IMR-90 (cell line): ENCODE measurements at regions not wholly inside any gene's neighbourhood (a gene's known extent, or its start where the extent isn't known, plus 50 kb on each side); places are given as distances from the start of the nearest gene placed in this dataset.

ENCODE experiments used
- ATAC-seq: fragments of 200-7000 bp; cut with Tn5 transposase; 2 replicates; pipeline ENCODE4 v1.9.1; 2020; ENCODE audit warnings: low read depth, mild to moderate bottlenecking, moderate library complexity
- BruUV-seq: library from RNA; stranded (reverse); fragments of 400-500 nt; replicated peaks from 2 replicates; lab custom pipeline; 2021; lab: Mats Ljungman, UMichigan
- CTCF ChIA-PET: fragments of 300-600 bp; formaldehyde crosslinking; extraction: SDS; loops from one replicate; lab custom pipeline; 2021; ENCODE audit warnings: antibody characterized with exemption; lab: Yijun Ruan, JAX
- POLR2A ChIA-PET: fragments of 300-600 bp; sonication (Branson Sonifier 250); formaldehyde crosslinking; loops from one replicate; lab custom pipeline; 2022; ENCODE audit warnings: antibody characterized with exemption; ENCODE audit not compliant: unreplicated experiment; lab: Charles Lee
- DNase-seq: peaks from one replicate; pipeline ENCODE4 v3.0.0; 2013
- H2AFZ ChIP-seq: replicated peaks from 2 replicates; pipeline ENCODE3; 2013; ENCODE audit warnings: low read length, mild to moderate bottlenecking; ENCODE audit not compliant: poor library complexity
- H2AK5ac ChIP-seq: 2 replicates; pipeline ENCODE4 v1.6.1; 2013; ENCODE audit warnings: low read depth, low read length, inconsistent platforms
- H2AK9ac ChIP-seq: replicated peaks from 2 replicates; pipeline ENCODE3; 2013; ENCODE audit warnings: mild to moderate bottlenecking, low read depth, low read length, moderate library complexity; ENCODE audit not compliant: poor library complexity
- H2BK120ac ChIP-seq: 2 replicates; pipeline ENCODE4 v1.6.1; 2013; ENCODE audit warnings: low read depth, low read length, inconsistent platforms
- H2BK15ac ChIP-seq: 3 replicates; pipeline ENCODE4 v1.6.1; 2013; ENCODE audit warnings: low read depth, low read length, inconsistent platforms
- H2BK20ac ChIP-seq: 2 replicates; pipeline ENCODE4 v1.6.1; 2013; ENCODE audit warnings: low read depth, mild to moderate bottlenecking, inconsistent platforms, low read length, moderate library complexity
- H2BK5ac ChIP-seq: 2 replicates; pipeline ENCODE4 v1.6.1; 2013; ENCODE audit warnings: mild to moderate bottlenecking, low read depth, low read length, inconsistent platforms; ENCODE audit not compliant: poor library complexity, severe bottlenecking
- H3K14ac ChIP-seq: replicated peaks from 2 replicates; pipeline ENCODE4 v1.6.1; 2013; ENCODE audit warnings: low read depth, low read length, inconsistent platforms
- H3K18ac ChIP-seq: 2 replicates; pipeline ENCODE4 v1.6.1; 2013; ENCODE audit warnings: low read depth, low read length, control low read depth
- H3K23ac ChIP-seq: 2 replicates; pipeline ENCODE4 v1.6.1; 2013; ENCODE audit warnings: low read depth, low read length, inconsistent platforms
- H3K27ac ChIP-seq: 2 replicates; pipeline ENCODE4 v1.5.1; 2013; ENCODE audit warnings: mild to moderate bottlenecking, control low read depth, low read length; ENCODE audit not compliant: insufficient read depth
- H3K27me3 ChIP-seq: 2 replicates; pipeline ENCODE4 v1.6.1; 2013; ENCODE audit warnings: low read length; ENCODE audit not compliant: control insufficient read depth, insufficient read depth
- H3K36me3 ChIP-seq: 2 replicates; pipeline ENCODE4 v1.6.1; 2013; ENCODE audit warnings: low read length, mixed read lengths; ENCODE audit not compliant: control insufficient read depth, insufficient read depth
- H3K4ac ChIP-seq: 2 replicates; pipeline ENCODE4 v1.6.1; 2013; ENCODE audit warnings: low read depth, low read length, inconsistent platforms
- H3K4me1 ChIP-seq: 2 replicates; pipeline ENCODE4 v1.6.1; 2013; ENCODE audit warnings: low read length, mixed read lengths; ENCODE audit not compliant: control insufficient read depth, insufficient read depth
- H3K4me2 ChIP-seq: 2 replicates; pipeline ENCODE4 v1.6.1; 2013; ENCODE audit warnings: low read depth, mild to moderate bottlenecking, control low read depth, low read length, moderate library complexity
- H3K4me3 ChIP-seq: 2 replicates; pipeline ENCODE4 v1.5.1; 2013; ENCODE audit warnings: low read depth, mild to moderate bottlenecking, control low read depth, low read length, moderate library complexity; ENCODE audit not compliant: insufficient read depth
- H3K56ac ChIP-seq: 2 replicates; pipeline ENCODE4 v1.6.1; 2013; ENCODE audit warnings: low read length, inconsistent platforms; ENCODE audit not compliant: insufficient read depth; ENCODE audit errors: extremely low read depth
- H3K79me1 ChIP-seq, 2 experiments: 2 replicates each; pipeline ENCODE4 v1.6.1; 2013; ENCODE audit warnings: low read length in 2 of 2, inconsistent platforms in 1 of 2, low read depth in 1 of 2
- H3K9ac ChIP-seq: 2 replicates; pipeline ENCODE4 v1.6.1; 2013; ENCODE audit warnings: low read depth, low read length, control low read depth
- H3K9me1 ChIP-seq: 2 replicates; pipeline ENCODE4 v1.6.1; 2013; ENCODE audit warnings: low read length, inconsistent platforms; ENCODE audit not compliant: insufficient read depth
- H3K9me3 ChIP-seq: 2 replicates; pipeline ENCODE4 v1.6.1; 2013; ENCODE audit warnings: low read length; ENCODE audit not compliant: control insufficient read depth, insufficient read depth
- H4K20me1 ChIP-seq: 2 replicates; pipeline ENCODE4 v1.6.1; 2013; ENCODE audit warnings: low read length, inconsistent platforms; ENCODE audit not compliant: insufficient read depth
- H4K5ac ChIP-seq: 2 replicates; pipeline ENCODE4 v1.6.1; 2013; ENCODE audit warnings: mild to moderate bottlenecking, low read depth, low read length, control low read depth
- H4K8ac ChIP-seq, 2 experiments: 2 replicates each; pipeline ENCODE4 v1.6.1; 2013; ENCODE audit warnings: low read depth in 2 of 2, low read length in 2 of 2, control low read depth in 1 of 2, inconsistent platforms in 1 of 2
- H4K91ac ChIP-seq: 2 replicates; pipeline ENCODE4 v1.6.1; 2013; ENCODE audit warnings: low read depth, low read length, inconsistent platforms; ENCODE audit not compliant: insufficient read depth
- BHLHE40 ChIP-seq: fragments of 150-350 bp; IDR thresholded peaks from 2 replicates; pipeline ENCODE4 v1.6.1; 2016; ENCODE audit warnings: mild to moderate bottlenecking, low read depth, low read length
- CEBPB ChIP-seq: IDR thresholded peaks from 2 replicates; pipeline ENCODE4 v1.6.1; 2012; ENCODE audit warnings: low read depth, low read length, improper control_type of control experiment
- CHD1 ChIP-seq: IDR thresholded peaks from 2 replicates; pipeline ENCODE4 v1.6.1; 2012; ENCODE audit warnings: low read depth, low read length, improper control_type of control experiment
- FOS ChIP-seq: fragments of 150-350 bp; IDR thresholded peaks from 2 replicates; pipeline ENCODE4 v1.6.1; 2016; ENCODE audit warnings: low read depth, low read length
- MAFK ChIP-seq: IDR thresholded peaks from 2 replicates; pipeline ENCODE4 v1.6.1; 2012; ENCODE audit warnings: low read depth, low read length, improper control_type of control experiment
- MAZ ChIP-seq: IDR thresholded peaks from 2 replicates; pipeline ENCODE4 v1.6.1; 2012; ENCODE audit warnings: low read depth, mild to moderate bottlenecking, low read length, improper control_type of control experiment, moderate library complexity, borderline replicate concordance
- MXI1 ChIP-seq: IDR thresholded peaks from 2 replicates; pipeline ENCODE4 v1.6.1; 2012; ENCODE audit warnings: low read depth, mild to moderate bottlenecking, low read length, moderate library complexity, borderline replicate concordance
- NFE2L2 ChIP-seq: fragments of 150-350 bp; IDR thresholded peaks from 2 replicates; pipeline ENCODE4 v1.6.1; 2016; ENCODE audit warnings: low read depth, mild to moderate bottlenecking, low read length
- POLR2A ChIP-seq: IDR thresholded peaks from 2 replicates; pipeline ENCODE4 v1.6.1; 2012; ENCODE audit warnings: mild to moderate bottlenecking, low read depth, low read length
- RAD21 ChIP-seq: IDR thresholded peaks from 2 replicates; pipeline ENCODE4 v1.6.1; 2012; ENCODE audit warnings: low read length, improper control_type of control experiment
- RCOR1 ChIP-seq: IDR thresholded peaks from 2 replicates; pipeline ENCODE4 v1.6.1; 2012; ENCODE audit warnings: mild to moderate bottlenecking, low read length, improper control_type of control experiment; ENCODE audit not compliant: insufficient replicate concordance
- RFX5 ChIP-seq: IDR thresholded peaks from 2 replicates; pipeline ENCODE4 v1.8.0; 2012; ENCODE audit warnings: low read depth, mild to moderate bottlenecking, low read length, moderate library complexity
- SMC3 ChIP-seq: fragments of 150-350 bp; IDR thresholded peaks from 2 replicates; pipeline ENCODE4 v1.6.1; 2016; ENCODE audit warnings: low read depth, mild to moderate bottlenecking, antibody characterized with exemption, low read length, moderate library complexity
- WGBS, 2 experiments: methylation state at CpG; one replicate each; pipeline versions ENCODE4 v1.1.5 to v1.1.7; 2013; ENCODE audit warnings: missing lambda C conversion rate in 2 of 2; ENCODE audit not compliant: insufficient read length in 1 of 2; ENCODE audit errors: extremely low coverage in 2 of 2; 5-methylcytosine and 5-hydroxymethylcytosine counted together
- dilution Hi-C: fragments of 300-500 bp; cut with HindIII; formaldehyde crosslinking; loops from one replicate; pipeline ENCODE4 v1.14.3; 2018; ENCODE audit warnings: low sequenced_read_pairs; ENCODE audit not compliant: unreplicated experiment
- in situ Hi-C: fragments of 300-500 bp; cut with MboI; formaldehyde crosslinking; loops from 3 replicates; pipeline ENCODE4 v1.14.3; 2019; ENCODE audit warnings: low sequenced_read_pairs, inconsistent platforms, mixed read lengths
- intact Hi-C: fragments of 100-400 bp; cut with micrococcal nuclease; formaldehyde crosslinking; loops from 2 replicates; pipeline ENCODE4 v1.10.0; 2022
- TF ChIP-seq, protein P1 (sequence below): conservative IDR thresholded peaks from 2 replicates; pipeline ENCODE4 v1.5.1; 2012; ENCODE audit warnings: mild to moderate bottlenecking, low read depth, low read length, improper control_type of control experiment
- TF ChIP-seq, protein P2 (sequence below): fragments of 150-350 bp; IDR thresholded peaks from 2 replicates; pipeline ENCODE4 v1.6.1; 2016; ENCODE audit warnings: low read depth, mild to moderate bottlenecking, low read length, moderate library complexity, borderline replicate concordance
- TF ChIP-seq, protein P3 (sequence below): fragments of 150-350 bp; IDR thresholded peaks from 2 replicates; pipeline ENCODE4 v1.6.1; 2017; ENCODE audit warnings: mild to moderate bottlenecking, antibody characterized with exemption, low read length, low read depth

GRCh38 chr18:38616306-38616705 is 1050.7 kb upstream of the CELF4 start:
- H4K5ac ChIP-seq = no peak overlapping the region
- H3K79me1 ChIP-seq = no peaks in the 10 kb centered on the region
- in situ Hi-C loops = no loop called here
- H3K9ac ChIP-seq = no peak overlapping the region
- H4K20me1 ChIP-seq = no peaks in the 10 kb centered on the region
- H2BK5ac ChIP-seq = no peak overlapping the region
- no peaks in the 10 kb centered on the region for H3K9me1 ChIP-seq
- no peak overlapping the region for H3K56ac ChIP-seq
- no peak overlapping the region for H2AK5ac ChIP-seq
- POLR2A ChIA-PET = no interaction called here
- no peak overlapping the region for H3K18ac ChIP-seq
- H3K14ac ChIP-seq = no peak overlapping the region
- H3K4me1 ChIP-seq = no peaks in the 10 kb centered on the region
- DNase-seq (no peak), ATAC-seq (no peak)
- H3K23ac ChIP-seq = no peak overlapping the region
- H2BK15ac ChIP-seq = no peak overlapping the region
- no peak overlapping the region for H3K4ac ChIP-seq
- H3K4me3 ChIP-seq = no peak overlapping the region
- no peaks in the 10 kb centered on the region; the same call in 1 of the 2 replicates for H3K9me3 ChIP-seq
- H4K91ac ChIP-seq = no peak overlapping the region
- WGBS, 2 experiments = no CpG with 5 or more reads among the region's 4 CpGs
- H3K4me2 ChIP-seq = no peak overlapping the region
- H2AK9ac ChIP-seq = no peak overlapping the region
- H2BK20ac ChIP-seq = no peak overlapping the region
- TF ChIP-seq MAZ (no peak), NFE2L2 (no peak), BHLHE40 (no peak), MAFK (no peak), RCOR1 (no peak), POLR2A (no peak), FOS (no peak), RAD21 (no peak), CEBPB (no peak), RFX5 (no peak), CHD1 (no peak), SMC3 (no peak), MXI1 (no peak)
- TF ChIP-seq, protein P1, sequence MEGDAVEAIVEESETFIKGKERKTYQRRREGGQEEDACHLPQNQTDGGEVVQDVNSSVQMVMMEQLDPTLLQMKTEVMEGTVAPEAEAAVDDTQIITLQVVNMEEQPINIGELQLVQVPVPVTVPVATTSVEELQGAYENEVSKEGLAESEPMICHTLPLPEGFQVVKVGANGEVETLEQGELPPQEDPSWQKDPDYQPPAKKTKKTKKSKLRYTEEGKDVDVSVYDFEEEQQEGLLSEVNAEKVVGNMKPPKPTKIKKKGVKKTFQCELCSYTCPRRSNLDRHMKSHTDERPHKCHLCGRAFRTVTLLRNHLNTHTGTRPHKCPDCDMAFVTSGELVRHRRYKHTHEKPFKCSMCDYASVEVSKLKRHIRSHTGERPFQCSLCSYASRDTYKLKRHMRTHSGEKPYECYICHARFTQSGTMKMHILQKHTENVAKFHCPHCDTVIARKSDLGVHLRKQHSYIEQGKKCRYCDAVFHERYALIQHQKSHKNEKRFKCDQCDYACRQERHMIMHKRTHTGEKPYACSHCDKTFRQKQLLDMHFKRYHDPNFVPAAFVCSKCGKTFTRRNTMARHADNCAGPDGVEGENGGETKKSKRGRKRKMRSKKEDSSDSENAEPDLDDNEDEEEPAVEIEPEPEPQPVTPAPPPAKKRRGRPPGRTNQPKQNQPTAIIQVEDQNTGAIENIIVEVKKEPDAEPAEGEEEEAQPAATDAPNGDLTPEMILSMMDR = no peak
- TF ChIP-seq, protein P2, sequence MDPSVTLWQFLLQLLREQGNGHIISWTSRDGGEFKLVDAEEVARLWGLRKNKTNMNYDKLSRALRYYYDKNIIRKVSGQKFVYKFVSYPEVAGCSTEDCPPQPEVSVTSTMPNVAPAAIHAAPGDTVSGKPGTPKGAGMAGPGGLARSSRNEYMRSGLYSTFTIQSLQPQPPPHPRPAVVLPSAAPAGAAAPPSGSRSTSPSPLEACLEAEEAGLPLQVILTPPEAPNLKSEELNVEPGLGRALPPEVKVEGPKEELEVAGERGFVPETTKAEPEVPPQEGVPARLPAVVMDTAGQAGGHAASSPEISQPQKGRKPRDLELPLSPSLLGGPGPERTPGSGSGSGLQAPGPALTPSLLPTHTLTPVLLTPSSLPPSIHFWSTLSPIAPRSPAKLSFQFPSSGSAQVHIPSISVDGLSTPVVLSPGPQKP = no peak
- TF ChIP-seq, protein P3, sequence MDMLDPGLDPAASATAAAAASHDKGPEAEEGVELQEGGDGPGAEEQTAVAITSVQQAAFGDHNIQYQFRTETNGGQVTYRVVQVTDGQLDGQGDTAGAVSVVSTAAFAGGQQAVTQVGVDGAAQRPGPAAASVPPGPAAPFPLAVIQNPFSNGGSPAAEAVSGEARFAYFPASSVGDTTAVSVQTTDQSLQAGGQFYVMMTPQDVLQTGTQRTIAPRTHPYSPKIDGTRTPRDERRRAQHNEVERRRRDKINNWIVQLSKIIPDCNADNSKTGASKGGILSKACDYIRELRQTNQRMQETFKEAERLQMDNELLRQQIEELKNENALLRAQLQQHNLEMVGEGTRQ = no peak
- no peak overlapping the region for H4K8ac ChIP-seq
- no peaks in the 10 kb centered on the region for H3K36me3 ChIP-seq
- no peak overlapping the region for H3K27ac ChIP-seq
- intact Hi-C loops = no loop called here
- no TSS peak for BruUV-seq
- H2BK120ac ChIP-seq = no peak overlapping the region
- H2AFZ ChIP-seq = no peak overlapping the region
- CTCF ChIA-PET = no interaction called here
- dilution Hi-C loops = no loop called here
- no peaks in the 10 kb centered on the region for H3K27me3 ChIP-seq
